Uterus (tissue), 3 donors: ENCODE measurements at regions not wholly inside any gene's neighbourhood (a gene's known extent, or its start where the extent isn't known, plus 50 kb on each side); places are given as distances from the start of the nearest gene placed in this dataset.
"Not testable (repeated sequence)": the region's sequence is repeated elsewhere in the genome, so short reads cannot be mapped to it uniquely, and the experiment has no call there.

Experiments
- DNase-seq, 2 donors: peaks; one replicate each; pipeline ENCODE4 v3.0.0-alpha.2; 2019 to 2020
- H3K27ac ChIP-seq, 2 donors: fragments of 200-600 bp; sonication (generic); 1 replicate in 1 of 2; 2 replicates in 1 of 2; pipeline ENCODE4 v1.5.1; 2016 to 2018
- H3K27me3 ChIP-seq, 2 donors: fragments of 200-600 bp; sonication (generic); one replicate each; pipeline ENCODE4 v1.5.1; 2018 to 2019; ENCODE audit warnings: control low read depth in 1 of 2
- H3K36me3 ChIP-seq, 2 donors: fragments of 200-600 bp; sonication (generic); one replicate each; pipeline ENCODE4 v1.5.1; 2019; ENCODE audit warnings: control low read depth in 1 of 2
- H3K4me1 ChIP-seq, 2 donors: fragments of 200-600 bp; sonication (generic); one replicate each; pipeline ENCODE4 v1.5.1; 2018 to 2019; ENCODE audit warnings: control low read depth in 1 of 2
- H3K4me3 ChIP-seq, 2 donors: fragments of 200-600 bp; sonication (generic); 1 replicate in 1 of 2; 2 replicates in 1 of 2; pipeline ENCODE4 v1.5.1; 2018 to 2019; ENCODE audit warnings: mild to moderate bottlenecking in 1 of 2
- H3K9me3 ChIP-seq, 2 donors: fragments of 200-600 bp; sonication (generic); one replicate each; pipeline ENCODE4 v1.5.1; 2019; ENCODE audit warnings: control low read depth in 1 of 2
- POLR2A ChIP-seq, 2 donors: fragments of 450-650 bp; IDR thresholded peaks; one replicate each; pipeline ENCODE4 v1.6.1; 2016; ENCODE audit warnings: antibody characterized with exemption in 2 of 2, mild to moderate bottlenecking in 1 of 2, moderate library complexity in 1 of 2
- intact Hi-C: fragments of 100-400 bp; cut with DNase I; formaldehyde crosslinking; loops from one replicate; pipeline ENCODE4 v1.15.1; 2023; ENCODE audit warnings: low total_unique reads
- TF ChIP-seq, protein P1 (sequence below), 4 experiments: fragments of 200-600 bp in 2 of 4; fragments of 450-650 bp in 2 of 4; sonication (generic) in 2 of 4; IDR thresholded peaks; one replicate each; pipeline ENCODE4 v1.5.1; 2016 to 2019; ENCODE audit warnings: antibody characterized with exemption in 4 of 4, mild to moderate bottlenecking in 2 of 4, moderate library complexity in 1 of 4
- donor health status: DM: yes; HTN: yes; CAD: no.

GRCh38 chr6:141922898-141923297 lies 209.8 kb upstream of the GJE1 start:
- Histone ChIP-seq H3K27me3 (no peaks in the 10 kb centered on the region), H3K36me3 (no peaks in the 10 kb centered on the region), H3K27ac (no peak overlapping the region), H3K4me1 (no peaks in the 10 kb centered on the region), H3K9me3 (no peaks in the 10 kb centered on the region), H3K4me3 (no peak overlapping the region)
- intact Hi-C loops = no loop called here
- TF ChIP-seq, protein P1, sequence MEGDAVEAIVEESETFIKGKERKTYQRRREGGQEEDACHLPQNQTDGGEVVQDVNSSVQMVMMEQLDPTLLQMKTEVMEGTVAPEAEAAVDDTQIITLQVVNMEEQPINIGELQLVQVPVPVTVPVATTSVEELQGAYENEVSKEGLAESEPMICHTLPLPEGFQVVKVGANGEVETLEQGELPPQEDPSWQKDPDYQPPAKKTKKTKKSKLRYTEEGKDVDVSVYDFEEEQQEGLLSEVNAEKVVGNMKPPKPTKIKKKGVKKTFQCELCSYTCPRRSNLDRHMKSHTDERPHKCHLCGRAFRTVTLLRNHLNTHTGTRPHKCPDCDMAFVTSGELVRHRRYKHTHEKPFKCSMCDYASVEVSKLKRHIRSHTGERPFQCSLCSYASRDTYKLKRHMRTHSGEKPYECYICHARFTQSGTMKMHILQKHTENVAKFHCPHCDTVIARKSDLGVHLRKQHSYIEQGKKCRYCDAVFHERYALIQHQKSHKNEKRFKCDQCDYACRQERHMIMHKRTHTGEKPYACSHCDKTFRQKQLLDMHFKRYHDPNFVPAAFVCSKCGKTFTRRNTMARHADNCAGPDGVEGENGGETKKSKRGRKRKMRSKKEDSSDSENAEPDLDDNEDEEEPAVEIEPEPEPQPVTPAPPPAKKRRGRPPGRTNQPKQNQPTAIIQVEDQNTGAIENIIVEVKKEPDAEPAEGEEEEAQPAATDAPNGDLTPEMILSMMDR (IDR thresholded peaks at IDR 0.05) = no peak
- TF ChIP-seq POLR2A (IDR thresholded peaks at IDR 0.05) = no peak
- no peak for DNase-seq

DNA sequence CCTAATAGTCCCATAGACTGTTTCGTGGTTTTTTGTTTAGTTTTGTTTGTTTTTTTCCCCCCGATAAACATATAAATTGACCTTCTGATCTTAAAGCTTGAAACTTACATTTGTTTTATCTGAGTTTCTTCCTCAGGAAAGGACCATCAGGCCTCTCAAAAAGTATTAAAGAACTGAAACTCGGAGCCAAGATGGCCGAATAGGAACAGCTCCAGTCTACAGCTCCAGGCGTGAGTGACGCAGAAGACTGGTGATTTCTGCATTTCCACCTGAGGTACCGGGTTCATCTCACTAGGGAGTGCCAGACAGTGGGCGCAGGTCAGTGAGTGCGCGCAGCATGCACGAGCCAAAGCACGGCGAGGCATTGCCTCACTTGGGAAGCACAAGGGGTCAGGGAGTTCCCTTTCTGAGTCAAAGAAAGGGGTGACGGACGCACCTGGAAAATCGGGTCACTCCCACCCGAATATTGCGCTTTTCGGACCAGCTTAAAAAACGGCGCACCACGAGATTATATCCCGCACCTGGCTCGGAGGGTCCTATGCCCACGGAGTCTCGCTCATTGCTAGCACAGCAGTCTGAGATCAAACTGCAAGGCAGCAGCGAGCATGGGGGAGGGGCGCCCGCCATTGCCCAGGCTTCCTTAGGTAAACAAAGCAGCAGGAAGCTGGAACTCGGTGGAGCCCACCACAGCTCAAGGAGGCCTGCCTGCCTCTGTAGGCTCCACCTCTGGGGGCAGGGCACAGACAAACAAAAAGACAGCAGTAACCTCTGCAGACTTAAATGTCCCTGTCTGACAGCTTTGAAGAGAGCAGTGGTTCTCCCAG lies 215.8 kb upstream of the GJE1 start:
- H3K27me3 ChIP-seq, H3K4me3 ChIP-seq, H3K27ac ChIP-seq, H3K36me3 ChIP-seq, H3K4me1 ChIP-seq, H3K9me3 ChIP-seq, DNase-seq, intact Hi-C loops: not testable (repeated sequence)

GRCh38 chr6:141914646-141915045 lies 218.1 kb upstream of the GJE1 start:
- Histone ChIP-seq H3K9me3 (no peaks in the 10 kb centered on the region), H3K27me3 (no peaks in the 10 kb centered on the region), H3K4me3 (no peak overlapping the region), H3K4me1 (no peaks in the 10 kb centered on the region), H3K36me3 (no peaks in the 10 kb centered on the region), H3K27ac (no peak overlapping the region)
- intact Hi-C loops = no loop called here
- DNase-seq = no peak
- no peak for TF ChIP-seq POLR2A (IDR thresholded peaks at IDR 0.05)
- TF ChIP-seq, protein P1 (IDR thresholded peaks at IDR 0.05) = no peak

GRCh38 chr6:141906569-141907080 lies 226.1 kb upstream of the GJE1 start:
- intact Hi-C loops = no loop called here
- Histone ChIP-seq H3K27me3 (no peaks in the 10 kb centered on the region), H3K27ac (no peak overlapping the region), H3K36me3 (no peaks in the 10 kb centered on the region), H3K4me1 (no peaks in the 10 kb centered on the region), H3K9me3 (no peaks in the 10 kb centered on the region), H3K4me3 (no peak overlapping the region)
- TF ChIP-seq, protein P1 (IDR thresholded peaks at IDR 0.05) = no peak
- TF ChIP-seq POLR2A (IDR thresholded peaks at IDR 0.05) = no peak
- DNase-seq = no peak

- intact Hi-C loops = no loop called here
- DNase-seq = no peak
- no peaks in the 10 kb centered on the region for H3K4me1 ChIP-seq
- no peaks in the 10 kb centered on the region for H3K9me3 ChIP-seq
- H3K27ac ChIP-seq = no peak overlapping the region
- no peaks in the 10 kb centered on the region for H3K36me3 ChIP-seq
- H3K27me3 ChIP-seq = no peaks in the 10 kb centered on the region
- TF ChIP-seq POLR2A (IDR thresholded peaks at IDR 0.05) = no peak
- TF ChIP-seq, protein P1 (IDR thresholded peaks at IDR 0.05) = no peak
- H3K4me3 ChIP-seq = no peak overlapping the region
Measured at GRCh38 chr6:141890661-141891060, 242.1 kb upstream of the GJE1 start.
